ENCODE measurements at regions not wholly inside any gene's neighbourhood (a gene's known extent, or its start where the extent isn't known, plus 50 kb on each side); places are given as distances from the start of the nearest gene placed in this dataset.

DNA sequence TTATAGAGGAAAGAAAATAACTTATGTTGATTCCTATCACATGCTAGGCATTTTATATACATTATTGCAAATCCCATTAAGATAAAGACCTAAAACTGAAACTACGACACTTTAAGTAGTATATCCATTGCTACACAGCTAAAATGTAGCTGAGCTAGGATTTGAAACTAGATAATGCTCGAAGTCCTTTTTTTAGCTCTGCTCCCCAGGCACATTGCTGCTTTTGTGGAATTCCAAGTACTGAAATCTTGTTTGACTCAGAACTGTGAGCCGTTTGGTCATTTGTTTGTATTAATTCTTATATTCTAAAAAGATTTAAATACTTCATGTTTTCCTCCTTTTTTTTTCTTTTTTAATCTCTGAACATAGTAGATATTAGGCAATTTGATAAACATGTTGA, 644.8 kb downstream of the HACE1 start:
- TF ChIP-seq, protein P1, sequence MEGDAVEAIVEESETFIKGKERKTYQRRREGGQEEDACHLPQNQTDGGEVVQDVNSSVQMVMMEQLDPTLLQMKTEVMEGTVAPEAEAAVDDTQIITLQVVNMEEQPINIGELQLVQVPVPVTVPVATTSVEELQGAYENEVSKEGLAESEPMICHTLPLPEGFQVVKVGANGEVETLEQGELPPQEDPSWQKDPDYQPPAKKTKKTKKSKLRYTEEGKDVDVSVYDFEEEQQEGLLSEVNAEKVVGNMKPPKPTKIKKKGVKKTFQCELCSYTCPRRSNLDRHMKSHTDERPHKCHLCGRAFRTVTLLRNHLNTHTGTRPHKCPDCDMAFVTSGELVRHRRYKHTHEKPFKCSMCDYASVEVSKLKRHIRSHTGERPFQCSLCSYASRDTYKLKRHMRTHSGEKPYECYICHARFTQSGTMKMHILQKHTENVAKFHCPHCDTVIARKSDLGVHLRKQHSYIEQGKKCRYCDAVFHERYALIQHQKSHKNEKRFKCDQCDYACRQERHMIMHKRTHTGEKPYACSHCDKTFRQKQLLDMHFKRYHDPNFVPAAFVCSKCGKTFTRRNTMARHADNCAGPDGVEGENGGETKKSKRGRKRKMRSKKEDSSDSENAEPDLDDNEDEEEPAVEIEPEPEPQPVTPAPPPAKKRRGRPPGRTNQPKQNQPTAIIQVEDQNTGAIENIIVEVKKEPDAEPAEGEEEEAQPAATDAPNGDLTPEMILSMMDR (IDR thresholded peaks at IDR 0.05): no peak
- TF ChIP-seq FOXJ3 (CRISPR knock-in tag; IDR thresholded peaks at IDR 0.05): no peak
- no peak for TF ChIP-seq SMC3 (IDR thresholded peaks at IDR 0.05; ENCODE audit: low read depth, low read length)
- no peak for TF ChIP-seq RFX5 (IDR thresholded peaks at IDR 0.05; ENCODE audit: low read length)
- no peak for TF ChIP-seq SIN3A (IDR thresholded peaks at IDR 0.05; ENCODE audit: borderline replicate concordance, low read depth, low read length)
- TF ChIP-seq POLR2AphosphoS5 (IDR thresholded peaks at IDR 0.05; ENCODE audit: low read depth, low read length): no peak
- TF ChIP-seq MXI1 (IDR thresholded peaks at IDR 0.05; ENCODE audit: low read depth, low read length): no peak
- no peak for TF ChIP-seq TAF1 (IDR thresholded peaks at IDR 0.05; ENCODE audit: borderline replicate concordance, low read depth, low read length)
- TF ChIP-seq CHD2 (IDR thresholded peaks at IDR 0.05; ENCODE audit: low read length, partially characterized antibody): no peak
